Peyer's patch (tissue), 4 donors: ENCODE measurements at regions not wholly inside any gene's neighbourhood (a gene's known extent, or its start where the extent isn't known, plus 50 kb on each side); places are given as distances from the start of the nearest gene placed in this dataset.

ENCODE experiments used
- DNase-seq, 3 donors: peaks; one replicate each; pipeline ENCODE4 v3.0.0-alpha.2; 2017 to 2019
- H3K27ac ChIP-seq, 4 donors: fragments of 200-600 bp; sonication (generic); one replicate each; pipeline ENCODE4 v1.5.1; 2016 to 2019
- H3K27me3 ChIP-seq, 2 donors: fragments of 200-600 bp; sonication (generic); one replicate each; pipeline ENCODE4 v1.5.1; 2019
- H3K36me3 ChIP-seq, 3 donors: fragments of 200-600 bp; sonication (generic); one replicate each; pipeline ENCODE4 v1.5.1; 2016 to 2019
- H3K4me1 ChIP-seq, 4 donors: fragments of 200-600 bp; sonication (generic); one replicate each; pipeline ENCODE4 v1.5.1; 2016 to 2019
- H3K4me3 ChIP-seq, 4 donors: fragments of 200-600 bp; sonication (generic); 1 replicate in 3 of 4; 2 replicates in 1 of 4; pipeline ENCODE4 v1.5.1; 2016 to 2019; ENCODE audit warnings: mild to moderate bottlenecking in 1 of 4
- H3K9me3 ChIP-seq, 4 donors: fragments of 200-600 bp; sonication (generic); one replicate each; pipeline ENCODE4 v1.5.1; 2016 to 2019; ENCODE audit warnings: mild to moderate bottlenecking in 1 of 4
- POLR2A ChIP-seq, 2 donors: fragments of 450-650 bp; IDR thresholded peaks; one replicate each; pipeline ENCODE4 v1.5.1; 2017; ENCODE audit warnings: antibody characterized with exemption in 2 of 2, mild to moderate bottlenecking in 2 of 2, moderate library complexity in 2 of 2
- TF ChIP-seq, protein P1 (sequence below), 6 experiments: fragments of 450-650 bp in 4 of 6; fragments of 200-600 bp in 2 of 6; sonication (generic) in 1 of 6; IDR thresholded peaks; one replicate each; pipeline ENCODE4 v1.5.1; 2017 to 2019; ENCODE audit warnings: antibody characterized with exemption in 6 of 6, mild to moderate bottlenecking in 3 of 6, moderate library complexity in 1 of 6

DNA sequence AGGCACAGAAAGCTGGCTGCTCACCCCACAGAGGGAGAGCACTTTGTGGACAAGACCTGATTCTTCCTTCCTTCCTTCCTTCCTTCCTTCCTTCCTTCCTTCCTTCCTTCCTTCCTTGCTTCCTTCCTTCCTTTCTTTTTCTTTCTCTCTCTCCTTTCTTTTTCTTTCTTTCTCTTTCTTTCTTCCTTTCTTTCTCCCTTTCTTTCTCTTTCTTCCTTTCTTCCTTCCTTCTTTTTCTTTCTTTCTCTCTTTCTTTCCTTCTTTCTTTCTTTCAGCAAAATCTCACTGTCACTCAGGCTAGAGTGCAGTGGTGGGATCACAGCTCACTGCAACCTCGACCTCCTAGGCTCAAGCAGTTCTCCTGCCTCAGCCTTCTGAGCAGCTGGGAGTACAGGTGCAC lies 263.9 kb downstream of the UQCRFS1 start:
- no peaks in the 10 kb centered on the region for H3K36me3 ChIP-seq
- TF ChIP-seq POLR2A (IDR thresholded peaks at IDR 0.05), result no peak
- TF ChIP-seq, protein P1, sequence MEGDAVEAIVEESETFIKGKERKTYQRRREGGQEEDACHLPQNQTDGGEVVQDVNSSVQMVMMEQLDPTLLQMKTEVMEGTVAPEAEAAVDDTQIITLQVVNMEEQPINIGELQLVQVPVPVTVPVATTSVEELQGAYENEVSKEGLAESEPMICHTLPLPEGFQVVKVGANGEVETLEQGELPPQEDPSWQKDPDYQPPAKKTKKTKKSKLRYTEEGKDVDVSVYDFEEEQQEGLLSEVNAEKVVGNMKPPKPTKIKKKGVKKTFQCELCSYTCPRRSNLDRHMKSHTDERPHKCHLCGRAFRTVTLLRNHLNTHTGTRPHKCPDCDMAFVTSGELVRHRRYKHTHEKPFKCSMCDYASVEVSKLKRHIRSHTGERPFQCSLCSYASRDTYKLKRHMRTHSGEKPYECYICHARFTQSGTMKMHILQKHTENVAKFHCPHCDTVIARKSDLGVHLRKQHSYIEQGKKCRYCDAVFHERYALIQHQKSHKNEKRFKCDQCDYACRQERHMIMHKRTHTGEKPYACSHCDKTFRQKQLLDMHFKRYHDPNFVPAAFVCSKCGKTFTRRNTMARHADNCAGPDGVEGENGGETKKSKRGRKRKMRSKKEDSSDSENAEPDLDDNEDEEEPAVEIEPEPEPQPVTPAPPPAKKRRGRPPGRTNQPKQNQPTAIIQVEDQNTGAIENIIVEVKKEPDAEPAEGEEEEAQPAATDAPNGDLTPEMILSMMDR (IDR thresholded peaks at IDR 0.05), result no peak
- H3K4me1 ChIP-seq, result no peaks in the 10 kb centered on the region
- no peak overlapping the region for H3K4me3 ChIP-seq
- no peaks in the 10 kb centered on the region for H3K9me3 ChIP-seq
- H3K27me3 ChIP-seq, result no peaks in the 10 kb centered on the region
- DNase-seq, result no peak
- no peak overlapping the region for H3K27ac ChIP-seq

DNA sequence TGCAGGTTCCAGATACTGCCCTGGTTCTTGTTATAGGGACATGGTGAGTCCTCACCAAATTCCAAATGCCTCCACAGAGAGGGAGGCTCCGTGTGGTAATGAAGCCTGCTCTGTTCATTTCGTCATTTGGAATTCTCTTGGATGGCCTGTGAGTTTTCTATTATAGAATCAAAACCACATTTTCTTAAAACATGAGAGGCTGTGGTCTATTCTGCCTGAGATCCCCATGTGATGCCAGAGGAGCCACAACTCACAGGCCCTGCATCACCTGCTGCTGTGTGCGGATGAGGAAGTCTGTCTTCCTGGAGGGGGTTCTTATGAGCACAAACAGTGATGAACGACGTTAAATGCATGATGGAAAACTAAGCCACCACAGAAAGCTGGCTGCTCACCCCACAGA lies 264.4 kb downstream of the UQCRFS1 start:
- Histone ChIP-seq H3K36me3 (no peaks in the 10 kb centered on the region), H3K9me3 (no peaks in the 10 kb centered on the region), H3K27ac (no peak overlapping the region), H3K4me3 (no peak overlapping the region), H3K27me3 (no peaks in the 10 kb centered on the region), H3K4me1 (no peaks in the 10 kb centered on the region)
- DNase-seq, result no peak
- TF ChIP-seq, protein P1 (IDR thresholded peaks at IDR 0.05), result no peak
- no peak for TF ChIP-seq POLR2A (IDR thresholded peaks at IDR 0.05)

DNA sequence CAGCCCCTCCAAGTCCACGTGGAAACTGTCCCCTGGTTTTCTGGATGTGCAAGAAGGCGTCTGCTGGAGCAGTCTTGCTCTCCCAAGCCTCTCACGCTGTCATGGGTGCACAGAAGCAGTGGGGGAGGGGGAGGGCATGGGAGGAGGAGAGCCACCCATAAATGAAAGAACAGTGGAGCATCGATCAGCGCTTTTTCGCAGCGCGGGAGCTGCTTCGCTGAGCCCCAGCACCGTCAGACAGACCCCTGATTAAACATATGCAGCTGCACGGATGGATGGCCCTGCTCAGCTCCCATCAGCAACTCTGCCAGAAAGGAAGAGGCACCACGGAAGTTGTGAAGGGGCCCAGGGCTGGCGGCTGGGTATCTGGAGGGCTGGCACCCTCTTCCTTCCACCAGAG lies 264.9 kb downstream of the UQCRFS1 start:
- DNase-seq, result no peak
- H3K27me3 ChIP-seq, result no peaks in the 10 kb centered on the region
- no peak overlapping the region for H3K27ac ChIP-seq
- no peak overlapping the region for H3K4me3 ChIP-seq
- H3K9me3 ChIP-seq, result no peaks in the 10 kb centered on the region
- H3K36me3 ChIP-seq, result no peaks in the 10 kb centered on the region
- no peaks in the 10 kb centered on the region for H3K4me1 ChIP-seq
- TF ChIP-seq, protein P1 (IDR thresholded peaks at IDR 0.05), result no peak
- TF ChIP-seq POLR2A (IDR thresholded peaks at IDR 0.05), result no peak

DNA sequence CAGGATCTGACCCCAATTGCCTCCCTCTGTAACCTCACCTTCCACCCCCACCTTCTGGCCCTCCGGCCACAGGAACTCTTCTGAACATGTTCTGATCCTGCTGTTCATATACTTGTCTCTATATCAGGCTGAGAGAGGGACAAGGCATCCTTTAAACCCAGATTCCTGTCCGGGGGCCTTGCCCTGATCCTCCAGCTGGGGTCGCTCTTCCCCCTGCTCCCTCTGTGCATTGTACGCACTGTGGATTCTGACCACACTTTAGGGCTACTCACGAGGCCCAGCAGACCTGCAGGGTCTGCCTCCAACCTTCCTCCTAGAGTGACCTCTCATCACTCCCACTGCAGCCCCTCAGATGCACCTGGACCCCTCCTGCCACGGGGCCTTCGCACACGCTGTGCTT lies 269.3 kb downstream of the UQCRFS1 start:
- no peaks in the 10 kb centered on the region for H3K36me3 ChIP-seq
- H3K27ac ChIP-seq, result no peak overlapping the region
- no peak overlapping the region for H3K4me3 ChIP-seq
- no peaks in the 10 kb centered on the region for H3K9me3 ChIP-seq
- no peaks in the 10 kb centered on the region for H3K27me3 ChIP-seq
- no peak for DNase-seq
- H3K4me1 ChIP-seq, result no peaks in the 10 kb centered on the region
- TF ChIP-seq, protein P1 (IDR thresholded peaks at IDR 0.05), result no peak
- TF ChIP-seq POLR2A (IDR thresholded peaks at IDR 0.05), result no peak

DNA sequence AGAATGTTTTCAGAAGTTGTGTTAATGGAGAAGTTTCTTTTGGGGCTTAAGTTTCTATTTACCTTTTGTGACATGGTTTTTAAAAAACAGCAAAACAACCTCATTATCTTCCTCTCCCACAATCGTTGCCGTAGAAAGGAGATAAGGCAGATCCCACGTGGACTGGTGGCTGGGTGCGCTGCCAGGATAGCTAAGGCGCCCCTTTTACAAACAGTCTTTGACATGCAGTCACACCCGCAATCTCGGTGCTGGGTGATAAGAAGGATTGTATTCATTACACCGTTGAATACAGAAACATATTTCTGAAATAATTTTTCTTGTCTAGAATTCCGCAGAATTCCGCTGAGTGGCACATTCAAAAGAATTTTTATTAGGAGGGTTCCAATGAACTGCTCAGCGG lies 271.1 kb downstream of the UQCRFS1 start:
- no peak overlapping the region for H3K27ac ChIP-seq
- no peak overlapping the region for H3K4me3 ChIP-seq
- no peaks in the 10 kb centered on the region for H3K27me3 ChIP-seq
- H3K36me3 ChIP-seq, result no peaks in the 10 kb centered on the region
- DNase-seq, result no peak
- no peaks in the 10 kb centered on the region for H3K9me3 ChIP-seq
- TF ChIP-seq, protein P1 (IDR thresholded peaks at IDR 0.05), result no peak
- TF ChIP-seq POLR2A (IDR thresholded peaks at IDR 0.05), result no peak
- no peaks in the 10 kb centered on the region for H3K4me1 ChIP-seq
